HG02981 (cell line): ENCODE measurements at regions not wholly inside any gene's neighbourhood (a gene's known extent, or its start where the extent isn't known, plus 50 kb on each side); places are given as distances from the start of the nearest gene placed in this dataset.
"Not testable (repeated sequence)": the region's sequence is repeated elsewhere in the genome, so short reads cannot be mapped to it uniquely, and the experiment has no call there.

Source experiments
- ATAC-seq: cut with Tn5 transposase; IDR thresholded peaks from one replicate; pipeline ENCODE4 v1.9.1; 2021; ENCODE audit warnings: mild to moderate bottlenecking, moderate library complexity; ENCODE audit not compliant: unreplicated experiment

DNA sequence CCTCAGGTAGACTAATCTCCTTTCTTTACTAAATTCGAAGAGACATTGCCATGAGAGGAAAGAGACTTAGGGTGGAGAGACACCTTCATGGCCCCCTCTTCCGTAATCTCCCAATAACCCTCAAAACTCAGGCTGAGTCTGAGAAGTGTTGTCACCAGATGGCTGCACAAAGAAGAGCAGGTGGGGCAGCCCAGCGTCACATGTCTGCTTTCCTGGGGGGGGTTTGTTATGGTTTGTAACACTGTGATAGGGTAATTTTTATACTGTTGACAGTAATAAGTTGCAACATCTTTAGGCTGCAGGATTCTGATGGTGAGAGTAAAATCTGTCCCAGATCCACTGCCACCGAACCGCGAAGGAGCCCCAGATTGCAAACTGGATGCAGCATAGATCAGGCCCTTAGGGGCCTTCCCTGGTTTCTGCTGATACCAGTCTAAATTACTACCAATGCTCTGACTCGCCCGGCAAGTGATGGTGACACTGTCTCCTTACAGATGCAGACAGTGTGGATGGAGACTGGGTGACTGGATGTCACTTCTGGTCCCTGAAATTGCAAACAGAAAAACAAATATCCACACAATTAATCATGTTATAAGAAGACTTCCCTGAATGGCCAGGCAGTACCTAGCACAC lies 595.1 kb downstream of the RPIA start:
- not testable (repeated sequence) for ATAC-seq

- not testable (repeated sequence) for ATAC-seq
These were observed 595.6 kb downstream of the RPIA start for GRCh38 chr2:89287084-89287483.

DNA sequence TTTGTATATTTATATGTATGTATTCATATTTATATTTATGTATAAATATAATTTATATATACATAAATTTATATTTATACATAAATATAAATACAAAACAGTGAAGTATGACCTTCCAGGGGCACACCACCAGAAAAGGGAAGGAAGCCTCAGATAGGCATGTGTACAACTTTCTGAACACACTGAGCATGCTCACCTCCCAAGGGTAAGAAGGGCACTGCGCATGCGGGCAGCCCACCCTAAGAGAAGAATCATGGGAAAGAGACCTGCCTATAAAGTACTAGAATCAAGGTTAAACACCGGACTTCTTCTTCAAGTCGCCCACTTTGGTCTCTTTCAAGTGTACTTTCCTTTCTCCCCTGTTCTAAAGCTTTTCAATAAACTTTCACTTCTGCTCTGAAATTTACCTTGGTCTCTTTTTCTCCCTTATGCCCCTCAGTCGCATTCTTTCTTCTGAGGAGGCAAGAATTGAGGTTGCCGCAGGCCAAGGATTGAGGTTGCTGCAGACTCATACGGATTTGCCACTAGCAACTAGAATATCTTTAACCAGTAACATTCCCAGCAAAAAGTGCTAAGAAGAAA lies 600.3 kb downstream of the RPIA start:
- not testable (repeated sequence) for ATAC-seq

- not testable (repeated sequence) for ATAC-seq
These were observed 601.9 kb downstream of the RPIA start for GRCh38 chr2:89293399-89293798.

- ATAC-seq = not testable (repeated sequence)
These were observed 602.9 kb downstream of the RPIA start for GRCh38 chr2:89294335-89294734.

DNA sequence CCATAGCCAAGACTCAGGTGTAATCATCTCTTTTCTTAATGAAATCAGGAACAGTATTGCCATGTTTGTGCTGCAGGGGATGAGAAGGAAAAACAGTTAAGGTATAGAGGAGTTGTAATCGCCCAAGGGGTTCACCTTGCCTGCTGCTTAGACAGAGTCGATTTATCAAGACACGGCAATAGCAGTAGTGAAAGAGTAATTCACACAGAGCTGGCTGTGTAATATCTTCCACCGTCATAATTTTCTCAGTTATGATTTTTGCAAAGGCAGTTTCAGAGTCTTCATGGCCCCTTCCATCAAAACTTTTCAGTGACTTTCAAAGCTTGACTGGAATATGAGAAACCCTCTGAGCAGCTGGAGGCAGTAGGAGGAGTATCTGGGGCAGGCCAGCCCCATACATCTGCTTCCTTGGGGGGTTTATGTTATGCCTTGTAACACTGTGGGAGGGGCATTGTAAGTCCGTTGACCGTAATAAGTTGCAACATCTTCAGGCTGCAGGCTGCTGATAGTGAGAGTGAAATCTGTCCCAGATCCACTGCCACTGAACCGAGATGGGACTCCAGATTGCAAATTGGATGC lies 605.4 kb downstream of the RPIA start:
- not testable (repeated sequence) for ATAC-seq

DNA sequence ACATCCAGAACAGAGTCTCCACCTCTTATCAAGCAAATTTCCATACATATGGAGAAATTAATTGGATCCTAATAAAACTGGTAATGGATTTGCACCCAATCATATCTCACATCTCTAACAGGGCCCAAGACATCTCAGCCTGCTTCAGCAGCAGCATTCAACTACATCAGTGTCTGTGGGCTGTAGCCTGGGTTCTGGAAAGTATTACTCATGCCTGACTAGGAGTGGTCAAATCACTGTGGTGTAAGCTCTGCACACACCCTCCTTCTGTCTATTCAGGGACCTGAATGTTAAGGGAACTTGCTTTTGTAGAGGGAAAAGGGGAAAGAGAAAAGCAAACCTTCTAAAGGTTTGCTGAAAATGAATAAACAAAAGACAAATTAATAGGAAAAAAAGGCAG lies 607.7 kb downstream of the RPIA start:
- peak; percentile 57 for ATAC-seq

DNA sequence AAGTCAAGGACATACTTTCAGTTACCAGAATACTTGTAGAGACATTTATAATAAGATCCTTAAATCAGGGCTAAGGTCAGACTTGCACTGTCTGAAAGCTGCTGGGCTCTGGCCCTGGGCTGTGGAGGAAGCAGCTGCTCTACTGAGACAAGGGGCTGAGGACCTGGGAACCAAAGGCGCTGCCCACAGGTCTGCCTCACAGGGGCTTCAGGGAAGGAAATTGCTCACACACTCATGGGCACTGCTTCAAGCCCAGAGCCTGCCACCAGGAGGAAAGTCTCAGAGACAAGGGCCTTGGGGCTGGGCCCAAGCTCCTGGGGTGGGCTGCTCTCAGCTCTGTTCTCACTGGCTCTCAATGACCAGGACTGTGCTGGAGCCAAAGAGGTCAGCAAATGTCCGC lies 614.1 kb downstream of the RPIA start:
- not testable (repeated sequence) for ATAC-seq

DNA sequence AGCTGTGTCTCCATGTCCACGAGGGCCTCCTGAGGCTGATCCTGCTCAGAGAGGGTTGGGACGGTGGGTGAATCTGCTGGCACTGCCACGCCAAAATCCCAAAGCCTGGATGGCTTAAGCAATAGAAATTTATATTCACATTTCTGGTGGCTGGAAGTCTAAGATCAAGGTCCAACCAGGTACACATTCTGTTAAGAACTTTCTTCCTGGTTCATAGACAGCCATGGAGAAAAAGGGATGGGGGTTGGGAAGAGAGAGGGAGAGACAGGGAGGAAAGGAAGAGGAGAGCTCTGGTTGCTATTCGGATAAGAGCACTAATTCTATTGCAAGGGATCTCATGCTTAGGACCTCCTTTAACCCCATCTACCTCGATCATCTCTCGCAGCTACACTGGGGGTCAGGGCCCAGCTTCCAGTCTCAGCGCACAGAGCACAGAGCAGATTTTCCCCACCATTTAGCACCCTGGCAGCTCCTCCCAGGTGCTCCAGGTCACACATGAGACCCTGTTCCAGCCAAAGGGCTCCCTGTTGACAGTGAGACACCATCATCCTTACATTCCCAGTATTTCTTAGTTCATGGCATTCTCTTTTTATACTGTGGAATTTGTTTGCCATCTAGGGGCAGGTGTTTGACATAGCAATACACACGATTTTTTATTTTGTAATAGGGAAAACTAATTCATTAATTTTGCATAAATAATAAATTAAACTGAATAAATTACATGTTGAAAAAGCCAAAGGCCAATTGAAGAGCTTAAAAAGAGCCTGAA lies 615.6 kb downstream of the RPIA start:
- ATAC-seq = not testable (repeated sequence)

DNA sequence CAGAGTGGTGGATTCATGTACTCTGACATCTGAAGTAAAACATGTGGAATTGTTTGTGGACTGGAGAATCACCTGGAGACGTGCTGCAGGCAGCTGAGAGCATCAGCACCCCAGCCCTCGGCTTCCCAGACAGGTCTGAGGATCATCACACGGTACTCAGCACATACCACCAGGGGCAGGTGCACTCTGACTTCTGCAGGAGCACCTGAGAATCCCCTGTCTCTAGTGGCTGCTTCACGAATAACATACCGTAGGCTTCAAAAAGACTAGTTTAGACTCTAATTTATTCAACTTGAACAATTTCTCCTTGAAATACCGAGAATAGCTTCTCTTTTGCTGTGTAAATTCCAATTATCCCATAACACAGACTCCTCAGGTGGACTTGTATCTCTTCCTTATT lies 627.5 kb downstream of the RPIA start:
- not testable (repeated sequence) for ATAC-seq

DNA sequence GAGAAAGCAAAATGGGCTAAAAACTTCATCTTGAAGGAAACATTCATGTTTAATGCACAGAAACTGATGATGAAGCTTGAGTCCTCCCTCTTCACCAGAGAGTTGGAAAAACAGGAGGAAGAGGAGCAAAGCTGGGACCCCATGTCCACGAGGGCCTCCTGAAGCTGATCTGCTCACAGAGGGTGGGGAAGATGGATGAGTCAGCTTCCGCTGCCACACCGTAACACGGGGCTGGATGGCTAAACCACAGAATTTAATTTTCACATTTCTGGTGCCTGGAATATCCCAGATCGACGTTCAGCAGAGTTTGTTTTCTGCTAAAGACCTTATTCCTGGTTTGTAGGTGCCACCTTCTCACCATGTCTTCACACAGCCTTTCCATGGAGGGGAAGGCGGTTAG lies 634.4 kb downstream of the RPIA start:
- ATAC-seq = not testable (repeated sequence)

- not testable (repeated sequence) for ATAC-seq
These were observed 635.0 kb downstream of the RPIA start for GRCh38 chr2:89326455-89326854.

DNA sequence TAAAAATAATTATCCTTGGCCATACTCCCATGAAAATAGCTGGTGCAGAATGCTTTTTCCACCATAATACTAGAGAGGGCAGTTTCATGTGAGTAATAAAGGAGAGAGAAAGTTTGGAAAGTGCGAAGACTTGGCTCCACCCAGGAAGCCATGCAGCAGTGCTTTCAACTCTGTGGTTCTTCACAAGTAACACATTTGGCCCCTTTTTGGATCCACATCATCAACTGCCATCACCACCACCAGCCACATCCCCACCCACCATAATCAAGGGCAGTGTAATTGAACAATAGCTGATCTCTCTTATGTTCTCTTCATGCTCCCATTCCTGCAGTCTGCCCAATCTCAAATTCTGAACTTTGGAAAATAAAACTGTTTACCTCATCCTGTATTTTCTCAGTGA lies 637.3 kb downstream of the RPIA start:
- not testable (repeated sequence) for ATAC-seq
